ENCODE measurements at regions not wholly inside any gene's neighbourhood (a gene's known extent, or its start where the extent isn't known, plus 50 kb on each side); places are given as distances from the start of the nearest gene placed in this dataset.
"Not testable (repeated sequence)": the region's sequence is repeated elsewhere in the genome, so short reads cannot be mapped to it uniquely, and the experiment has no call there.

DNA sequence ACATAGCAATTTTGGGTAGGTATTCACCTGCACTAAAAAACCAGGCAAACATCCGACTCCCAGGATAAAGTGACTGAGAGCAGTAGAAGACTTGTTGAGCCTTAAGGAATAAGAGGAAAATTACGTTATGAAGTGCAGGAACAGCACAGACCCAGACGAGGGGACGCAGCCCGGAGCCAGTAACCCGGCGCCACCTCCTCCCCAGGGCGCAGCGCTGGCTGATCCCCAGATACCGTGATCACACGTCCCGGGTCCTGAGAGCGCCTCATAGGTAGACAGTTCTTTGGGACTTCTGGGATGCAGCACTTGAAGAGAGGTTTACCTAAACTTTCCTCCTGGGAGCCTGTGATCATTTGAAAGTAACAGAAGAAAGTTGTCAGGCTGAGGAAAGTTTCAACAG lies 1379.7 kb downstream of the CDH12 start:
- not testable (repeated sequence) for H3K9ac ChIP-seq (ENCODE audit: low read length); H3K4me3 ChIP-seq (ENCODE audit: low read length); H3K4me2 ChIP-seq (ENCODE audit: low read length); H3K27me3 ChIP-seq (ENCODE audit: insufficient read depth, low read length, poor library complexity); H3K79me2 ChIP-seq (ENCODE audit: control insufficient read depth, insufficient read depth, low read length); H2BK5ac ChIP-seq (ENCODE audit: low read length); H4K8ac ChIP-seq (ENCODE audit: low read depth, low read length); H3K23ac ChIP-seq (ENCODE audit: low read length); DNase-seq; H3K27ac ChIP-seq (ENCODE audit: low read depth, low read length); H3K18ac ChIP-seq (ENCODE audit: low read length); H4K5ac ChIP-seq (ENCODE audit: low read length); H2BK120ac ChIP-seq (ENCODE audit: low read depth, low read length); H3K36me3 ChIP-seq (ENCODE audit: control insufficient read depth, insufficient read depth, low read length); H3K79me1 ChIP-seq (ENCODE audit: low read length); H2AK5ac ChIP-seq (ENCODE audit: low read length); H2BK15ac ChIP-seq (replicated peaks; ENCODE audit: low read depth); H3K56ac ChIP-seq (ENCODE audit: low read length); H3K4ac ChIP-seq (ENCODE audit: low read depth, low read length); H3K4me1 ChIP-seq (ENCODE audit: control insufficient read depth, low read depth, low read length)
- no CpG with 5 or more reads among the region's 13 CpGs for WGBS (ENCODE audit: extremely low coverage, insufficient coverage, low lambda C conversion rate)

DNA sequence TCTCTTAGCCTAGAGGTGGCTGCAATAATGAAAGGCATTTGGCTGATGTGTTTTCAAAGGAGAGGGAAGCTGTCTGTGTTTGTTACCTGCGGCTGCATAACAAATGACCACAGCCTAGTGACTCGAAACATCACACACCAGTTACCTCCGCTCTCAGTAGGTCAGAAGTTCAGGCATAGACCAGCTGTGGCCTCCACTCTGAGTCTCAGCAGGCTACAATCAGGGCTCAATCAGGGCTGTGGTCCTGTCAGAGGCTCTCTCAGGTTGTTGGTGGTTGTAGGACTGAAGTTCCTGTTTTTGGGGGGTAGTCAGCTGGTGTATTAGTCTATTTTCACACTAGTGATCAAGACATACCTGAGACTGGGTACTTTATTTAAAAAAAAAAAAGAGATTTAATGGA lies 1381.5 kb downstream of the CDH12 start:
- H2BK120ac ChIP-seq (ENCODE audit: low read depth, low read length); H3K4ac ChIP-seq (ENCODE audit: low read depth, low read length); H3K79me1 ChIP-seq (ENCODE audit: low read length); H3K18ac ChIP-seq (ENCODE audit: low read length); H3K4me1 ChIP-seq (ENCODE audit: control insufficient read depth, low read depth, low read length); H2AK5ac ChIP-seq (ENCODE audit: low read length); H3K27ac ChIP-seq (ENCODE audit: low read depth, low read length); H3K23ac ChIP-seq (ENCODE audit: low read length); H3K4me2 ChIP-seq (ENCODE audit: low read length); H2BK5ac ChIP-seq (ENCODE audit: low read length); H3K27me3 ChIP-seq (ENCODE audit: insufficient read depth, low read length, poor library complexity); H4K5ac ChIP-seq (ENCODE audit: low read length); H3K9ac ChIP-seq (ENCODE audit: low read length); H3K36me3 ChIP-seq (ENCODE audit: control insufficient read depth, insufficient read depth, low read length); H2BK15ac ChIP-seq (replicated peaks; ENCODE audit: low read depth); H3K56ac ChIP-seq (ENCODE audit: low read length); H3K79me2 ChIP-seq (ENCODE audit: control insufficient read depth, insufficient read depth, low read length); H3K4me3 ChIP-seq (ENCODE audit: low read length); H4K8ac ChIP-seq (ENCODE audit: low read depth, low read length); DNase-seq: not testable (repeated sequence)
- no CpG with 5 or more reads among the region's 3 CpGs for WGBS (ENCODE audit: extremely low coverage, insufficient coverage, low lambda C conversion rate)

DNA sequence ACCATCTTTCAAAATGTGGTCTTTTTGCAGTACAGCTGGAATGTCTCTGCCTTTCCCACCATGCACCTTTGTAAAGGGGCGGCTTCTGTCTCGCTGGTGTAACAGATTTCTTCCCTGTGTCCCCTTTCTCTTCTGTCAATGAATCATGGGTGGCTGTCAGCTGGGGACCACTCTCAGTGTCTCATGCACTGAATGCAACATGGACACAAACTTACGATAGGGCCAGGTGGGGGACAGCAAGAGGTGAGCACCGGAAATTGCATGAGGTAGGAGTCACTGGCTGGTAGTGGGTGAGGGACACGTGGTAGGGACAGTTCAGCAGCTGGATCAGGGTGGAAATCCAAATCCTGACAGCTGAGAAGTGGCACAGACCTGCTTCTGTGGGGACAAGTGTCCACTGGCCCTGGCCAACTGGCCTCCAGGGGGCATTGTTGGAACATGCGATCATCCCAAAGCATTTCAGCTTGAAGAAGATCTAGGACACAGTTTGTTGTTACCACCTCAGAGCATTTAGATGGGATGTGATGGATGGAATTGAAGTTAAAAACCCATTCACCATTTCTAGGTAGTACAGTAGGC lies 1383.5 kb downstream of the CDH12 start:
- H2BK120ac ChIP-seq (ENCODE audit: low read depth, low read length); H2AK5ac ChIP-seq (ENCODE audit: low read length); H3K4me1 ChIP-seq (ENCODE audit: control insufficient read depth, low read depth, low read length); H3K79me1 ChIP-seq (ENCODE audit: low read length); H3K23ac ChIP-seq (ENCODE audit: low read length); H2BK15ac ChIP-seq (replicated peaks; ENCODE audit: low read depth); H4K8ac ChIP-seq (ENCODE audit: low read depth, low read length); H3K4me3 ChIP-seq (ENCODE audit: low read length); H2BK5ac ChIP-seq (ENCODE audit: low read length); H3K4ac ChIP-seq (ENCODE audit: low read depth, low read length); H3K18ac ChIP-seq (ENCODE audit: low read length); H3K79me2 ChIP-seq (ENCODE audit: control insufficient read depth, insufficient read depth, low read length); H3K27ac ChIP-seq (ENCODE audit: low read depth, low read length); H3K56ac ChIP-seq (ENCODE audit: low read length); H3K9ac ChIP-seq (ENCODE audit: low read length); H3K27me3 ChIP-seq (ENCODE audit: insufficient read depth, low read length, poor library complexity); H3K36me3 ChIP-seq (ENCODE audit: control insufficient read depth, insufficient read depth, low read length); H4K5ac ChIP-seq (ENCODE audit: low read length); H3K4me2 ChIP-seq (ENCODE audit: low read length): not testable (repeated sequence)
- no CpG with 5 or more reads among the region's 6 CpGs for WGBS (ENCODE audit: extremely low coverage, insufficient coverage, low lambda C conversion rate)
- DNase-seq, result peak; percentile 48

DNA sequence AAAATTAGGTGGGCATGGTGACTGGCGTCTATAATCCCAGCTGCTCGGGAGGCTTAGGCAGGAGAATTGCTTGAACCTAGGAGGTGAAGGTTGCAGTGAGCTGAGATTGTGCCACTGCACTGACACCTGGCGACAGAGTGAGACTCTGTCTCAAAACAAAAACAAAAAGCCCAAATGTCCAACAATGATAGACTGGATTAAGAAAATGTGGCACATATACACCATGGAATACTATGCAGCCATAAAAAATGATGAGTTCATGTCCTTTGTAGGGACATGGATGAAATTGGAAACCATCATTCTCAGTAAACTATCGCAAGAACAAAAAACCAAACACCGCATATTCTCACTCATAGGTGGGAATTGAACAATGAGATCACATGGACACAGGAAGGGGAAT lies 1385.6 kb downstream of the CDH12 start:
- H3K79me1 ChIP-seq (ENCODE audit: low read length); H3K36me3 ChIP-seq (ENCODE audit: control insufficient read depth, insufficient read depth, low read length); H2BK15ac ChIP-seq (replicated peaks; ENCODE audit: low read depth); H3K4me2 ChIP-seq (ENCODE audit: low read length); H2BK120ac ChIP-seq (ENCODE audit: low read depth, low read length); H2AK5ac ChIP-seq (ENCODE audit: low read length); H3K18ac ChIP-seq (ENCODE audit: low read length); H4K5ac ChIP-seq (ENCODE audit: low read length); H2BK5ac ChIP-seq (ENCODE audit: low read length); H3K9ac ChIP-seq (ENCODE audit: low read length); H3K4me3 ChIP-seq (ENCODE audit: low read length); H3K23ac ChIP-seq (ENCODE audit: low read length); DNase-seq; H3K27ac ChIP-seq (ENCODE audit: low read depth, low read length); H4K8ac ChIP-seq (ENCODE audit: low read depth, low read length); H3K56ac ChIP-seq (ENCODE audit: low read length); H3K4ac ChIP-seq (ENCODE audit: low read depth, low read length); H3K79me2 ChIP-seq (ENCODE audit: control insufficient read depth, insufficient read depth, low read length); H3K27me3 ChIP-seq (ENCODE audit: insufficient read depth, low read length, poor library complexity); H3K4me1 ChIP-seq (ENCODE audit: control insufficient read depth, low read depth, low read length): not testable (repeated sequence)
- no CpG with 5 or more reads among the region's 5 CpGs for WGBS (ENCODE audit: extremely low coverage, insufficient coverage, low lambda C conversion rate)

GRCh38 chr5:21459744-21460073 lies 1393.4 kb downstream of the CDH12 start:
- not testable (repeated sequence) for H3K27me3 ChIP-seq (ENCODE audit: insufficient read depth, low read length, poor library complexity); H2BK15ac ChIP-seq (replicated peaks; ENCODE audit: low read depth); H3K4ac ChIP-seq (ENCODE audit: low read depth, low read length); H3K36me3 ChIP-seq (ENCODE audit: control insufficient read depth, insufficient read depth, low read length); H4K5ac ChIP-seq (ENCODE audit: low read length); H4K8ac ChIP-seq (ENCODE audit: low read depth, low read length); H3K27ac ChIP-seq (ENCODE audit: low read depth, low read length); H3K4me2 ChIP-seq (ENCODE audit: low read length); H3K23ac ChIP-seq (ENCODE audit: low read length); H2AK5ac ChIP-seq (ENCODE audit: low read length); DNase-seq; H3K4me3 ChIP-seq (ENCODE audit: low read length); H3K79me2 ChIP-seq (ENCODE audit: control insufficient read depth, insufficient read depth, low read length); H3K18ac ChIP-seq (ENCODE audit: low read length); H3K4me1 ChIP-seq (ENCODE audit: control insufficient read depth, low read depth, low read length); H2BK120ac ChIP-seq (ENCODE audit: low read depth, low read length); H3K79me1 ChIP-seq (ENCODE audit: low read length); H2BK5ac ChIP-seq (ENCODE audit: low read length)
- Histone ChIP-seq H3K9ac (ENCODE audit: low read length) (peak overlapping the region; percentile 57), H3K56ac (ENCODE audit: low read length) (peak overlapping the region; percentile 81)
- no CpG with 5 or more reads among the region's 7 CpGs for WGBS (ENCODE audit: extremely low coverage, insufficient coverage, low lambda C conversion rate)

DNA sequence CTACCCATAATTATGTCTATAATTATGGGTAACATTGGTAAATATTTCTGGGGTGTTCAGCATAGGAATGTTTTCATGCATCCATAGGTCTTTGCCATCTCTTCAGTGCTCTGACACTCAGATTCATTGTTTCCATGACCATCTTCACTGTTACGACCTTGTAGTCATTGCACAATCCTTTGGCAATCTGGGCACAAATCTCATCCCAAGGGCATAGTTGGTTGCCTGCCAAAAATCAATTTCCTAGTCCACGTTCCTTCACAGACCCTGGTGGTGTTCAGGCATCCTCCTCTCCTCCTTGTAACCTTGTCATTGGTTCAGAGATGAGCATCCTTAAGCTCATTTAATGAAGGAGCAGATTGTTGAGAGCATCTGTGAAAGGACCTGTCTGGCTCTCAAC lies 1400.7 kb downstream of the CDH12 start:
- no peak overlapping the region for H2AK5ac ChIP-seq (ENCODE audit: low read length)
- H3K23ac ChIP-seq (ENCODE audit: low read length), result no peak overlapping the region
- H3K4ac ChIP-seq (ENCODE audit: low read depth, low read length), result no peak overlapping the region
- H3K79me2 ChIP-seq (ENCODE audit: control insufficient read depth, insufficient read depth, low read length), result no peaks in the 10 kb centered on the region
- WGBS (ENCODE audit: extremely low coverage, insufficient coverage, low lambda C conversion rate), result no CpG with 5 or more reads among the region's 2 CpGs
- no peak overlapping the region for H3K18ac ChIP-seq (ENCODE audit: low read length)
- no peak overlapping the region for H3K4me2 ChIP-seq (ENCODE audit: low read length)
- no peaks in the 10 kb centered on the region for H3K27me3 ChIP-seq (ENCODE audit: insufficient read depth, low read length, poor library complexity)
- no peak overlapping the region for H4K8ac ChIP-seq (ENCODE audit: low read depth, low read length)
- H3K79me1 ChIP-seq (ENCODE audit: low read length), result no peaks in the 10 kb centered on the region
- no peak overlapping the region for H3K4me3 ChIP-seq (ENCODE audit: low read length)
- H3K9ac ChIP-seq (ENCODE audit: low read length), result no peak overlapping the region
- H3K56ac ChIP-seq (ENCODE audit: low read length), result no peak overlapping the region
- no peaks in the 10 kb centered on the region for H3K36me3 ChIP-seq (ENCODE audit: control insufficient read depth, insufficient read depth, low read length)
- H3K4me1 ChIP-seq (ENCODE audit: control insufficient read depth, low read depth, low read length), result no peaks in the 10 kb centered on the region
- H3K27ac ChIP-seq (ENCODE audit: low read depth, low read length), result no peak overlapping the region
- no peak overlapping the region for H4K5ac ChIP-seq (ENCODE audit: low read length)
- no peak overlapping the region for H2BK120ac ChIP-seq (ENCODE audit: low read depth, low read length)
- H2BK15ac ChIP-seq (replicated peaks; ENCODE audit: low read depth), result no peak overlapping the region
- no peak overlapping the region for H2BK5ac ChIP-seq (ENCODE audit: low read length)
- DNase-seq, result no peak

Data from mesendoderm (in vitro differentiated cells).